GM19240 (cell line): ENCODE measurements at regions not wholly inside any gene's neighbourhood (a gene's known extent, or its start where the extent isn't known, plus 50 kb on each side); places are given as distances from the start of the nearest gene placed in this dataset.
A peak's percentile ranks its signal among the peaks of the same experiment; 100 is the strongest.

ENCODE experiments used
- DNase-seq: peaks from one replicate; pipeline ENCODE4 v3.0.0; 2011; ENCODE audit warnings: low spot score; ENCODE audit not compliant: insufficient read length

- DNase-seq, result no peak
Measured at GRCh38 chr11:26144911-26145310, 187.0 kb upstream of the ANO3 start.

DNA sequence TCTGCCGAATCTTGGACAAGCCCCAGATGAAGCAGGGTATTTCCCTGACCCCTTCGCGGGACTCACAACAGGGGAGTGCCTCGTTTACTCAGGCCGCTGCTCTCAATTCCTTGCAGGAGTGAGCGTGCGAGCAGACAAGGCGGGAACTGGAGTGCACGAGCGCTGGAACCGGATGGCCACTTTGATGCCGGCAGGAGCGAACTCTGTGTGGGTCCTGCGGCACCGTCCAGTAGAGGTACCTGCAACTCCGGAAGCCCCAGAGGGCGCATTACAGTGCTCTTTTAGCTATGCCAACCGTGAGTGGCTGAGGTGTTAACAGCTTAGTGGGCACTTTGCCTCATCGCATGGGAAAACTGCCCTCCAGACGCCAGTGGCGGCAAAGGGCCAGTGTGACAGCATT, 182.3 kb upstream of the ANO3 start:
- DNase-seq, result no peak

- no peak for DNase-seq
Measured at GRCh38 chr11:26150031-26150430, 181.9 kb upstream of the ANO3 start.

DNA sequence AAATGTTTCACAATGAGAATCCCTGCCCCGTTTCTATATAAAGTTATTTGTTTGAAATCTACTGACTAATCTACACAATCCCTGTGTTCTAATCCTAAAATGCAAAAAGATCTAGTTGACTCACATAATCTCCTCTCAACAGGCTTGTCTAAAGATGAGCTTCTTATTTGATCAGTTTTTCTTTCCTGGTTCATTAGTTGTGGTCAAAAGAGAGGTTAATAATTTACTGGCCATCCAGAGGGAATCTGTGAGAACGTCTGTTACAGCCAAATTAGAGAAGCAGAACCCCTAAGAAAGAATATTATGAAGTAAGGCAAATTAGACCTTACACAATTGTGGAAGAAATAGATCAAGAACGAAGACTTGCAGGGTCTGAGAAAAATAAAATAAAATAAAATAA, 173.7 kb upstream of the ANO3 start:
- no peak for DNase-seq

DNA sequence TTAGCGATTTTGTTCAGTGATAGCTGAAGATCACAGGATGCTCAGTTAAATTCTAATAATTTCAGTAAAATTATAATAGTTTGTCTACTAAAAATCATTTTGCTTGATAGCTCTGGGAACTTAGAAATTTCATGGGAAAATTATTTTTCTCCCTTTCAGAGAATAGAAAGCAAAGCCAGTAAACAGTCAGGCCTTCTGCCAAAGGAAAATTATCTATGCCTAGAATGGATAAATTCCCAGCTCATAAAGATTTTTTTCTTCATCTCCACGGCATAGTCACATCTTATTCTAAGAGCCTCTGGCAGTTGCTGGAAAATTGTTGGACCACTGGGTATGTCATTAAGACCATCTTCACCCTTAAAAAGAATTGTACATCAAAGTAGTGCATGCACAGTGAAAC, 169.6 kb upstream of the ANO3 start:
- DNase-seq, result no peak

DNA sequence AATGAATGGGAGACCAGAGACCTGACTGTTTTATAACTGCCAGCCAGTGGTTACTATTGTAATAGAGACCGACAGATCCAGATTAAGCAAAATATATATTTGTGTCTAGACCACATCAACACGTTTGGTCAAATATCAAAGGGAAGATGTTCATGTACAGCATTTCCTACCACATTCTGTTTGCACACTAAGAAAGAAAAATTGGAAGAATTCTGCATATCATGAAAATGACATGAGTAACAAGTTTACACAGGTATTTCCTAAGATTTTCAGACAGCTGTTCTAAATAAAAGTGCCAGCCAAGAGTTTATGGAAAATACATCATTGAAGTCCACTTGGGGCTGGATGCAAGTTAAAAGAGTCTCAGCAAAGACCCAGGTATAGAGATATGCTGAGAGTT, 145.5 kb upstream of the ANO3 start:
- no peak for DNase-seq

GRCh38 chr11:26187639-26188038, 144.3 kb upstream of the ANO3 start:
- DNase-seq, result no peak

DNA sequence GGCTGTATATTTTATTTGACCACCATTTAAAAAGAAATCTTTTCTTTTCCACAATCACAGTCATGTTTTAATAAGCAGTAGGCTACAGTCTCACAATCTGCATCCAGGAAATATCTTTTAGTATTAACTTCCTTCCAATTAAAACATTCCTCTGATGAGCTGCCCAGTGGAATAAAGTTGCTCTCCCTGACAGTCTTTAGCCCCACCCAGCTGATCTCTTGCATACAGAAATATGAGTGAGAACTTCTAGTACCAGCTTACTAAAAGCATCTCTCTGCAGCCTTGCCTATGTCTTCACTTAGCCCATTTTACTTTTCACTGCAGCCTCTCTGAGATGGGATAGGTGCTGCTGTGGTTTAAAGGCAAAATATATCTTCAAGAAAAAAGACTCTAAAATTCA, 143.4 kb upstream of the ANO3 start:
- no peak for DNase-seq

GRCh38 chr11:26191193-26191592, 140.7 kb upstream of the ANO3 start:
- no peak for DNase-seq

DNA sequence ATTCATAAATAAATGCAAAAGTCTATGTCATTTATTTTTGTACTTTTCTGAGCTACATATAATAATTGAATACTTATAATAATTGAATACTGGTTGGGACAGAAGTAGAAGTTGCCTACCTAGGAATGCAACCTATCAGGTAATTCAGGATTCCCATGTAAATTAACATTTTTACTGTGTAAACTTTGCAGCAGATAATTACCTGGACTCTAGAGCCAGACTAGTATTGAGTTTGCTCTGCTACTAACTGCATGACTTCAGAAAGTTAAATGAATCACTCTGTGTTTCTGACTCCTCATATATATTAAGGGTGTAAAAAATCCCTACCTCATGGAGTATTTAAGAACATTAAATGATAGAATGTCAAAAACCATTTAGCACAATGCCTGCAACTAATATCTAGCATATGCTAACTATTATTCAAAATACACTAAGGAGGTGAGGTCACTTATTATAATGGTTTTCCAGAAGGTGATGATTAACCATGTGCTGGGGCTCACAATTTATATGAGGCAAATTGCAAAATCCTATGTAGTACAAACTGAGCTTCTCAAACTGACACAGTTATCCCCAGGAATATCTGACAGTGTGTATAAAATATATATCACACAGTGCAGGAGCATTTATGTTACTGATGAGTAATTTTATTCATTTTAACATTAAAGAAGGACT, 138.1 kb upstream of the ANO3 start:
- DNase-seq, result no peak

- no peak for DNase-seq
Measured at GRCh38 chr11:26194881-26195280, 137.0 kb upstream of the ANO3 start.

DNA sequence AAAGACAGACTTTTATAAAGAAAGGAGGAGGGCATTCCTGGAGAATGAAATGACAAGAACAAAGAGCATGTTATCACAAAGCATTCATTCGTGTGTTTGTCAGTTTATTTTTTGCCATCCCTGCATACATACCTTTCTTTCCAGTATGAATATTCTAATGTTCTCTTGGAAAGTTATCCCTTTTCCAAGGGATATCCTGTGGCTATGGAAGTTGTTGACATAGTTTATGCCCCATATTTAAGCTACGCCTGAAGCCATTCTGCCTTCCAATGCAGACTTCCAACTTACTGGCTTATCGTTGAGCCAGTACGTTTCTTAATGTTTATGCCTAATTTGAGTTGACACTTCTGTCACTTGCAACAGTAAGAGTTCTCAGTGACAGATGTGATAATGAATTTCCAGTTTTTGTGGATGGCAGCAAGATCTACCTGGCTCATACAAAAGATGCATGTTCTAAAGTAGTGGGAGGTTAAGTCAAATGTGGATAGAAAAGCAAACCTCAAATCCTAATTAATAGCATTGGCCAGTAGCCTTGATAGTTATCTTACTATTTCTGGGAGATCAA, 133.3 kb upstream of the ANO3 start:
- DNase-seq, result no peak

DNA sequence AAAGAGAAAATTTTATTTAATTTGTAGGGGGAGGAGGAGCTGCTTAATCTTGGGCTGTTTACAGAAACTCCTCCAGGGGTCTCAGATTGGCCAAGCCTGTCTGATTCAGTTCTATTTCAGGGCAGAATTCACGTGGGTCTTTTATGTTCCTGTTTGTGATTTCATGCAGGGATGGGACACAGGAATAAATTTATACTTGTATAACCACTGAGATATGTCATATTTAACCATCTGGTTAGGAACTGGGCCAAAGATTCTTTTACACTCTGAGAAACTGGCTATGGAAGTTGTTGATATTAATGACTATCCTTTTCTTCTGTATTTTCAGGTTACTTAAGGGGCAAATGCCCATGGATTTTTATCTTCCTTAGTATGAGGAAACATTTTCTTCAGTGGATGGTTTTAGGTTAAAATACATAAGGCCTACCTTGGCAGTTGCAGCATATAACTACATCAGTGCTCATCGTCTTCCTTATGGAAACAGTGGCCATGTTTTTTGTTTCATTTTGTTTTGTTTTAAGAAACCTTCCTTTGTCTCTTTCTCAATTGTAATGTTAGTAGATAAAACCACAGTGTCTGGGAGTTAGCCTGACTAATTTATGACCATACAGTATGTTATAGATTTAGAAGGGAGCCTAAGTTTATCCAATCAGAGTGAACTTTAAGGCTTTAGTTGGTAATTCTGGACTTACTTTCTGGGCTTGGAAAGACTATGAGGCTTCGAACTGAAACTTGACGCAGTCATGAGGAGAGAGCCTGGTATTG, 132.4 kb upstream of the ANO3 start:
- DNase-seq, result no peak

- no peak for DNase-seq
Measured at GRCh38 chr11:26201411-26201810, 130.5 kb upstream of the ANO3 start.

- no peak for DNase-seq
Measured at GRCh38 chr11:26202754-26203153, 129.2 kb upstream of the ANO3 start.

DNA sequence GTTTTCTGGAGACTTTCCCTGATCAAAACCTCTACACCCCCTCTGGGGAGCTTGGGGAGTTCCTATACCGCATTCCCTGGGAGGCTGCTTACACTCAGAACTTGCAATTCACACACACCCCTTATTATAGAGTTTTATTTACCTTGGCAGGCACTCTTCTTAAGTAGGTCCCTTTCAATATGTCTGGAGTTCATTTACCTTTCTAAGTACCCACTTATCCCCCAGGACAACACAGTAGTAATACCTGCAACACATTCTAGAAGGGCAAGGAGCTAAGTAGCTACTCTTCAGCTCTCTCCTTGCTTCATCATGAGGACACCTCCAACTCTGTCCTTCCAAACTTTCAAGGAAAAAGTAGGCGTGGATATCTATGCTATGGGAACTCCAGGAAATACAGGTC, 127.8 kb upstream of the ANO3 start:
- no peak for DNase-seq

DNA sequence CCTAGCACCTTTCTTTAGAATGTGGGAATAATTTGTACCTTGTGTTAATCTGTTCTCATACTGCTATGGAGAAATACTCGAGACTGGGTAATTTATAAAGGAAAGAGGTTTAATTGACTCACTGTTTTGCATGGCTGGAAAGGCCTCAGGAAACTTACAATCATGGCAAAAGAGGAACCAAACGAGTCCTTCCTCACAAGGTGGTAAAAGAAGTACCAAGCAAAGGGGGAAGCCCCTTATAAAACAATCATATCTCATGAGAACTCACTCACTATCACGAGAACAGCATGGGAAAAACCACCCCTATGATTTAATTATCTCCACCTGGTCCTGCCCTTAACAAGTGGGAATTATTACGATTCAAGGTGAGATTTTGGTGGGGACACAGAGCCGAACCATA, 127.1 kb upstream of the ANO3 start:
- no peak for DNase-seq

DNA sequence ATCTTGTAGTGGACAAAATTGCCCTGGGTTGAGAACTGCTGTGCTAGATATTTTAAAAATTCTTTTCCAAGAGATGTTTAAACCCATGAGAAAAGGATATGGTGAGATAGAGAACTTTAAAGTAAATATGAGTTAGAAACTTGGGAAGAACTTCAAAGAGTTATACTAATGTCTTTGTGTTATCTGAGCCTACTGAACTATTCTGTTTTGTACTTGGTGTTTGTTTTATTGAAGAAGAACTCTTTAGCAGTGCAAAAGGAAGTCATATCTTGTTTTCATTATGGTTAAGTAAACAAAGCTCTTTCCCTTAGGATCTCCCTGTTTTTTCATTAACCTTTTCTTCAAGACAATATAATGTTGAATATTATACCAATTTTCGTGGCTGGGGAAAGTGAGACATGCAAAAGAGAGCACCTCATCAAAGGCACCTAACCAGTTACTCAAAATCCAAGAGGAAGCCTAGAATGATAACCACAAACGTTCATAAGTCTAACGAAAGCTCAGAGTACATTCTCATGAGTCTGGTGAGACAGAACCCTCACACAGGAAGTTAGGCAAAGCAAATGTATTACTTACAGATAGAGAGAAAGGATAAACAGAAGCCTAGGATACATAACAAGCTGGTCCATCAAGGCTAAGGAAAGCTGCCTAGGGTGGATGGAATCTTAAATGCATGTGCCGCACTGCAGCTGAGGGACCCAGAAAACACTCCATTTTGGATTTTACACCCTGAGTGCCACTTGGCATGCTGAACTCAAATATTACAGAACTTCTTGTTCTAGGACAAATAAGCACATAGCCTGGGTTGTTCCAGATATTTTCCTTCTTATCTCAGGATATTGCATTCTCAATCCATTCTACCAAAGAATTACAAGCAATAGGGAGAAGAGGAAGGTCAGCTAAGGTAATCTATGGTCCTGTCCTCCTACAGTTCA, 112.5 kb upstream of the ANO3 start:
- no peak for DNase-seq

- DNase-seq, result no peak
Measured at GRCh38 chr11:26225646-26226045, 106.3 kb upstream of the ANO3 start.

- DNase-seq, result peak; percentile 5
Measured at GRCh38 chr11:26227301-26227746, 104.6 kb upstream of the ANO3 start.

DNA sequence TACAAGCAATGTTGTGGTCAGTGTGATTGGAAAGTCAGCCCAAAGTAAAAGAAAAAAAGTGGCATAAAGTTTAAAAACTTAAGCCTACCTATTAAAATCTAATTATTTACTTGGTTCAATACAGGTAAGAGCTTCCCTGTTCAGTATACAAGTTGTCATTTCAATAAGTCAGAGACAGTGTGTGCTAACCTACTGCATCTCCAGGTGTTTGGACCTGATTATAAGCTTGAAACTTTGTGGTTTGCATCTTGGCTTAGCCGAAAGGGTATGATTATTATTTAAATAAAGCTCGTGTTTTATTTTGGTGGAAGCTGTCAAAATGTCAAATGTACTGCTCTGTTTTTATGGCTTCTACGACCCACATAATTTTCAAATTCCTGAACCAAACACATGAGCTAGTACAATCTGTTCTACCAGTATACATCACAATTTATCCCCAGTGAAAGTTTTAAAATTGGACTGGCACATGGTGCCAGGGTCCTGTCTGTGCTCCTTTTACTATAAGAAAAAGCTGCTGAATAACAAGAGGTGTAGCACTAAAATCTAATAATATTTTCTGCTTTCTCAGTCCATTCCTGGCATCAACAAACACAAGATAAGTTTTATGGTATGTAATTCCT, 103.9 kb upstream of the ANO3 start:
- DNase-seq, result no peak
